ENCODE measurements at regions not wholly inside any gene's neighbourhood (a gene's known extent, or its start where the extent isn't known, plus 50 kb on each side); places are given as distances from the start of the nearest gene placed in this dataset.

DNA sequence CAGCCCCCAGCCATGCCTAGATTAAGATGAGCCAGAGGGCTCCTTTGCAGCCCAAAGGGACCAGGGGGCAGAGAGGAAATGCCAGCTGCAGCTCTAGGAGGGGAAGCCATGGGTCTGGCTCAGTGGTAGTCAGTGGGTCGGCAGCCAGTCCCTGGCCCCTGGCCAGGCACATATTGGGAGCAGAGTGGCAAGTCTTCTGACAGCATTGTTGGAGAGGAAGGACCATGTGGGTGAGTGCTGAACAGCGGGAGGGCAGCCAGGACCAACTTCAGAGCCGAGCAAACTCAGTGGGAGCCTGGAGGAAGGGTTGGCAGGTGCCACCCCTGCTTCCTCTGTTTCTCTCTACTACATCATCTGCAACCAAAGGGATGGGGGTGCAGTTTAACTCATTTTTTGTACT is 140.5 kb upstream of the PELI1 start:
- TF ChIP-seq ESRRG (CRISPR knock-in tag; IDR thresholded peaks at IDR 0.05) (no peak), BACH2 (CRISPR knock-in tag; IDR thresholded peaks at IDR 0.05; ENCODE audit: borderline replicate concordance) (no peak), CSDC2 (CRISPR knock-in tag; IDR thresholded peaks at IDR 0.05) (no peak), GLIS3 (CRISPR knock-in tag; IDR thresholded peaks at IDR 0.05) (no peak), TSHZ2 (CRISPR knock-in tag; IDR thresholded peaks at IDR 0.05) (no peak), ZC3H10 (CRISPR knock-in tag; IDR thresholded peaks at IDR 0.05) (no peak), CSRNP3 (CRISPR knock-in tag; IDR thresholded peaks at IDR 0.05) (no peak), RARB (CRISPR knock-in tag; IDR thresholded peaks at IDR 0.05) (no peak), OSR1 (CRISPR knock-in tag; IDR thresholded peaks at IDR 0.05) (no peak), ISL1 (CRISPR knock-in tag; IDR thresholded peaks at IDR 0.05) (no peak), ARNTL (CRISPR knock-in tag; IDR thresholded peaks at IDR 0.05; ENCODE audit: borderline replicate concordance, low read depth) (no peak), ZFP30 (CRISPR knock-in tag; IDR thresholded peaks at IDR 0.05) (no peak), TOX (CRISPR knock-in tag; IDR thresholded peaks at IDR 0.05; ENCODE audit: borderline replicate concordance) (no peak), CREB5 (CRISPR knock-in tag; IDR thresholded peaks at IDR 0.05; ENCODE audit: low read depth) (no peak), POU6F1 (CRISPR knock-in tag; IDR thresholded peaks at IDR 0.05; ENCODE audit: borderline replicate concordance, low read depth) (no peak), SNAI2 (CRISPR knock-in tag; IDR thresholded peaks at IDR 0.05) (no peak)
- ATAC-seq = no peak

DNA sequence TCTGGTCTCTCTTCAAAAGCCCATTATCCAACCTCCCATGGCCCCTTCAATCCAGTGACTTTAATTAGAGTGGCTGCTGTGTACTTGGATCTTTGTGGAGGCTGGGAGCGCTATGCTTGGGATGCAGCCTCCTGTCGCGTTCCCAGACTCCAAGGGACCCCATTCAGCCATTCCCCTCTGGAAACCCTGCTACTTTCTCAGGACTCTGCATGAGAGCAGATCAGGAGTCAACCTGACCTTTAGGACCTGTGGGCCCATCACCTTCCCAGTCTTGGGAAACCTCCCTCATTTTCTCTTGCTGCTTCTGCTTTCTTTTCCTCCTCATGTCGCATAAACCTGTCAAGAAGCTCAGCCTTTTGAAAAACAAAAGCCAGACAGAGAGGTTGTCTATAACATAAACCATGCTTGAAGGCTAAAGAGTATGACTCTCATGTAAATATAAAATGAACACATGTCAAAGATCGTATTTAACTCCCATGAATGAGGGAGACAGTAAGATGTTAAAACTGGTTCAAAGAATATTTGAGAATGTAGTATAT is 143.1 kb upstream of the PELI1 start:
- no peak for TF ChIP-seq ZFP3 (CRISPR knock-in tag; IDR thresholded peaks at IDR 0.05)
- no peak for TF ChIP-seq SNAI2 (CRISPR knock-in tag; IDR thresholded peaks at IDR 0.05)
- TF ChIP-seq ZFP30 (CRISPR knock-in tag; IDR thresholded peaks at IDR 0.05) = no peak
- TF ChIP-seq TCF4 (CRISPR knock-in tag; IDR thresholded peaks at IDR 0.05; ENCODE audit: borderline replicate concordance) = no peak
- no peak for TF ChIP-seq GLIS3 (CRISPR knock-in tag; IDR thresholded peaks at IDR 0.05)
- no peak for TF ChIP-seq ZNF565 (CRISPR knock-in tag; conservative IDR thresholded peaks at IDR 0.05; ENCODE audit: low read depth)
- no peak for TF ChIP-seq PATZ1 (CRISPR knock-in tag; IDR thresholded peaks at IDR 0.05; ENCODE audit: borderline replicate concordance)
- ATAC-seq = no peak

DNA sequence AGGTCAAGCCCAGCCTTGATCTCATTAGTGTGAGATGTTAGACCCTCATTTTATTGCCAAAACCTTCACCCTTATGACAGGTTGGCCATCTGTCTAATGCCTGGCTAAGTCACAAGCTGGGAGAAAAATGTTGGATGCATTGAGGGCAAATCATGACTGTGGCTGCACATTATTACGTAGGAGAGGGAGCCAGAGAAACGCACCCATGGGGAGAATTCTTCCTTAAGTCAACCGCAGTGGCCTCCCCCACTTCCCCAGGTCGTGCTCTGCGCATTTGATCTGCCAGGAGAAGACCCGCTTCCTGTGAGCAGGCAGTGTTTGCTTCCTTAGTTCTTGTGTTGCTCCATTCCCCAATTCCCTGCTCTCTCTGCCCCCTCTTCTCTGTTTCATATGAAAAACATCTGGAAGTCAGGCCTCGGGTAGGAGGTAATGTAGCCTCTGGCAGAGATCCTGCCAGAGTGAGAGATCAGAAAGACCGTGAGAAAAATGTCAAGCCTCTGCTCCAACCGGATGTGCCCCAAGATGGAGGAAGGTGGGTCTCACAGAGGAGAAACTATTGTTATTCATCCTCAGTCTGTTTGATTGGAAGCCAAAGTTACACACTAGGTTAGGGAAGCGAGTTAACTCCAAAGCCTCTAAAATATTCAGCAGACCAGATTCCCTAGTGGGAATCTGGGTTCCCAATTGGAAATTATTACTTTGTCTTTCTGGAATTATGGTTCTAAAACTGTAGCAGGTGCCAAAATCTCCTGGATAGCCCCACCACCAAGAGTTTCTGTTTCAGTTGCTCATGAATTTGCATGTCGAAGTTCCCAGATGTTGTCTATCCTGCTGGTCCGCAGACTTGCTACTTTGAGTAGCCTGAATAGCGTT is 144.3 kb upstream of the PELI1 start:
- no peak; the same call in 2 of the 3 replicates for ATAC-seq

More for the DNA sequence above, 144.3 kb upstream of the PELI1 start:
- TF ChIP-seq POU6F1 (CRISPR knock-in tag; IDR thresholded peaks at IDR 0.05; ENCODE audit: borderline replicate concordance, low read depth) = no peak
- TF ChIP-seq ZNF565 (CRISPR knock-in tag; conservative IDR thresholded peaks at IDR 0.05; ENCODE audit: low read depth) = no peak

Measured in SK-N-SH treated with all-trans-retinoic acid at 6 μM for 48 hours (cell line).